ENCODE measurements at regions not wholly inside any gene's neighbourhood (a gene's known extent, or its start where the extent isn't known, plus 50 kb on each side); places are given as distances from the start of the nearest gene placed in this dataset.
A peak's percentile ranks its signal among the peaks of the same experiment; 100 is the strongest.

GRCh38 chr4:54929459-54929858, 195.9 kb downstream of the KDR start:
- no peak overlapping the region for H3K27ac Mint-ChIP-seq

GRCh38 chr4:54924891-54925290, 200.5 kb downstream of the KDR start:
- H3K9me3 Mint-ChIP-seq, result peaks cover 4% of the 10 kb centered on the region
- H3K4me3 Mint-ChIP-seq, result no peak overlapping the region
- DNase-seq (ENCODE audit: low spot score in 2 of 2), result no peak
- peaks cover 3% of the 10 kb centered on the region for H3K27me3 Mint-ChIP-seq
- H3K36me3 Mint-ChIP-seq, result no peaks in the 10 kb centered on the region
- no peaks in the 10 kb centered on the region for H3K4me1 Mint-ChIP-seq
- no peak overlapping the region for H3K27ac Mint-ChIP-seq
- no peak for ATAC-seq (ENCODE audit: low read depth)

More at GRCh38 chr4:54929459-54929858, 195.9 kb downstream of the KDR start:
- DNase-seq (ENCODE audit: low spot score in 2 of 2), result no peak
- H3K36me3 Mint-ChIP-seq, result no peaks in the 10 kb centered on the region
- no peaks in the 10 kb centered on the region for H3K4me1 Mint-ChIP-seq
- H3K4me3 Mint-ChIP-seq, result no peak overlapping the region
- H3K27me3 Mint-ChIP-seq, result peaks cover 2% of the 10 kb centered on the region
- no peak for ATAC-seq (ENCODE audit: low read depth)
- peaks cover 3% of the 10 kb centered on the region for H3K9me3 Mint-ChIP-seq

DNA sequence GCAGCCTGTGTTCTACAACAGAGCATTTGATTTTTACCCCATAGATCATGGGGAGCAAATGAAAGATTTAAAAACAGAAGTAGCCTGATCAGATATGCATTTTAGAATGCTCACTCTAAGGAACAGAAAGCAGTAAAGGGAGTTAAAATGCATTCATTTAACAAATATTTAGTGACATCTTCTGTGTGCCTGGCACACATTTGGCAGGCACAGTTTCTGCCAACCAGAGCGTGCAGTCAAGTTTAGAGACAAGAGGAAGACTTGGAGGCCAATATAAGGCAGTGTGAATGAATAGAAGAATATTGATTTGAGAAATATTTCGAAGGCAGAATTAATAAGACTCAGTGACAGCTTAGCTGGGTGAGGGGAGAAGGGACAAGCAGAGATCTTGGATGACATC, 210.1 kb downstream of the KDR start:
- H3K4me3 Mint-ChIP-seq, result no peak overlapping the region
- H3K9me3 Mint-ChIP-seq, result no peaks in the 10 kb centered on the region
- peaks cover 3% of the 10 kb centered on the region for H3K27me3 Mint-ChIP-seq
- ATAC-seq (ENCODE audit: low read depth), result no peak
- DNase-seq (ENCODE audit: low spot score in 2 of 2), result no peak
- no peak overlapping the region for H3K27ac Mint-ChIP-seq
- no peaks in the 10 kb centered on the region for H3K36me3 Mint-ChIP-seq
- no peaks in the 10 kb centered on the region for H3K4me1 Mint-ChIP-seq

DNA sequence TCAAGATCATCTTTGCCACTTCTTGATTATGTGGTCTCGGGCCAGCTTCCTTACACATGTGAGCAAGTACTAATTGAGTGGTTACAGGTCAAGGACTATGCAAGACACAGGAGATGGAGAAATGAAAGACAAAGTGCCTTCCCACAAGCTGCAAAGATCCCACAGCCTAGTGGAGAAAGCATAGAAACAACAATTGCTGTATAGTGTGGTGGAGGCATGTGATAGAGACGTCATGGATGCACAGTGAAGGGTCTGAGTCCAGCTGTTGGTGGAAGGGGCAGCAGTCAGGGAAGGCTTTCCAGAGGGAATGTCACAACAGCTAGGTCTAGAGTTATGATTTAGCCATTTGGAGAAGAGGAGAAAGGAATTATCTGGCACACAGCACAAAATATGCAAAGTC, 210.6 kb downstream of the KDR start:
- Mint-ChIP-seq H3K27me3 (peaks cover 3% of the 10 kb centered on the region), H3K36me3 (no peaks in the 10 kb centered on the region), H3K4me3 (no peak overlapping the region), H3K4me1 (no peaks in the 10 kb centered on the region), H3K9me3 (no peaks in the 10 kb centered on the region), H3K27ac (no peak overlapping the region)
- ATAC-seq (ENCODE audit: low read depth) (no peak), DNase-seq (ENCODE audit: low spot score in 2 of 2) (no peak)

- peaks cover 4% of the 10 kb centered on the region for H3K4me1 Mint-ChIP-seq
Measured at GRCh38 chr4:54913751-54914526, 211.5 kb downstream of the KDR start.

DNA sequence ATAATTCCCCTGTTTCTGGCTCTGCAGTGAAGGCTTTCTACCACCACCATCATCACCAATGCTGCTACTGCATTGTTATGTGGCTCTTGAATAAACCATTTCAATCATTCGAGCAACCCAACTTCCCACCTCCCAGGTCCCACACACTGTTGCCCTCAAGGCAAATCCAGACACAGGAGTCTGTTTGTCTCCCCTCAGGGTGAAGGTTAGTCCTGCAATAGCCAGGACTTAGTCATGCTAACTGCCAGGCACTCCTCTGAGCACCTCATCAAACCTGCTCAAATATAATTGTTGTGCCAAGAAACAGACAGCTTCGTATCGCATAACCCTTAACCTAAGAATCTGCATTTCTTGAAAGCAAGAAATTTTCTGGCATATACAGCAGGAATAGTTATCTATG, 213.2 kb downstream of the KDR start:
- Mint-ChIP-seq H3K36me3 (no peaks in the 10 kb centered on the region), H3K9me3 (peaks cover 4% of the 10 kb centered on the region), H3K4me3 (no peak overlapping the region), H3K4me1 (peaks cover 4% of the 10 kb centered on the region), H3K27me3 (no peaks in the 10 kb centered on the region), H3K27ac (no peak overlapping the region)
- ATAC-seq (ENCODE audit: low read depth) (no peak), DNase-seq (ENCODE audit: low spot score in 2 of 2) (no peak)

More at GRCh38 chr4:54913751-54914526, 211.5 kb downstream of the KDR start:
- Mint-ChIP-seq H3K4me3 (no peak overlapping the region), H3K36me3 (no peaks in the 10 kb centered on the region), H3K9me3 (no peaks in the 10 kb centered on the region), H3K27ac (no peak overlapping the region), H3K27me3 (peaks cover 3% of the 10 kb centered on the region)
- no peak for ATAC-seq (ENCODE audit: low read depth)
- DNase-seq (ENCODE audit: low spot score in 2 of 2), result no peak

DNA sequence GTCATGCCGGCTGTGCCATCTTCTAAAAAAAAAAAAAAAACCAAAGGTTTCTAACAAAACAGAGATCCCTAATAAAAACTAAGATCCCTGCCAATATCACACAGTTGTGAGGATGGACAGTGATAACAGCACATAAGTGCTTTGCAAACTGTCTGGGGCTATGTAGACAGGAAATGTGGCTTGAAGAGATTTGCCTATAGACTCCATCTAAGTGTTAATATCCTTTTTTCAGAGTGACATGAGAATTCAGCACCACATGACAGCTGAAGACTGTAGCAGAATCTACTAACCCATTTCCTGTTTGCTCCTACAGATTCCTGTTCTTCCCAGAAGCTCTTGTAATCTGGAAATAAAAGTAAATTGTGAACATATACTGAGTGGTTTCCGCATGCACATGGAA, 215.4 kb downstream of the KDR start:
- H3K4me3 Mint-ChIP-seq, result no peak overlapping the region
- H3K27me3 Mint-ChIP-seq, result no peaks in the 10 kb centered on the region
- no peaks in the 10 kb centered on the region for H3K36me3 Mint-ChIP-seq
- ATAC-seq (ENCODE audit: low read depth) (peak; percentile 46), DNase-seq (ENCODE audit: low spot score in 2 of 2) (no peak)
- H3K9me3 Mint-ChIP-seq, result peaks cover 8% of the 10 kb centered on the region
- no peak overlapping the region for H3K27ac Mint-ChIP-seq
- H3K4me1 Mint-ChIP-seq, result peaks cover 4% of the 10 kb centered on the region

DNA sequence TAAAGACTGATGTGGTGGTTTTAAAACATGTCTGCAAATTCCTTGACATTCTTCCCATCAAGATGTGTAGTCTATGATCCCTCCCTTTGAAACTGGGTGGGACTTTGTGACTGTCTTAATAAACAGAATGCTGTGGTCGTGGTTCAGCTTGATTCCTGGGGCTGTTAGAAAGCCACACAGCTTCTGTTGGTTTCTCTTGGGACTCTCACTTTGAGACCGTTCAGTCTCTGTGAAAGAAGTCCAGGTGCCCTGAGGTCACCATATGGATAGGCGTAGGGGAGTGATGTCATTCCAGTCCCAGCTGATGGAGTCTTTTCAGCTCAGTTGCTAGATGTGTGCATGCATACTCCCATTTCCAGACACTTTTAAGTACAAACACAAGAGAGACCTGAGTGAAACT, 216.6 kb downstream of the KDR start:
- no peak for DNase-seq (ENCODE audit: low spot score in 2 of 2)
- no peak overlapping the region for H3K4me3 Mint-ChIP-seq

DNA sequence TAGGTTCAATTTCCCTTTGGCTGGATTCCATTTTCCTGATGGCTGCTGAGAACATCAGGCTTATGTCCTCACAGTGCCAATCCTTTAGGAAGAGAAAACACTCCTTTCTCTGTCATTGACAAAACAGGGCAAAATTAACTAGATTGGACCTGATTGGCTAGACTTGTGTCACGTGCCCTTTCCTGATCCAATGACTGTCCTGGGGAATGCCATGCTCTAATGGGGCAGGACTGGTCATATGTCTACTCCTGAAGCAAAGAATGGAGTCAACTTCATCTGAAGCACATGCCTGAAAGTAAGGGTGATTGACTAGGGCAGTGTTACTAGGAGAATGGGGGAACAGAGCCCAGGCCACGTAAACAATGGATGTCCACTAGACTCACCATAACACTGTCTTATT, 220.4 kb downstream of the KDR start:
- H3K27me3 Mint-ChIP-seq, result no peaks in the 10 kb centered on the region
- no peak for DNase-seq (ENCODE audit: low spot score in 2 of 2)
- no peak overlapping the region for H3K27ac Mint-ChIP-seq
- no peak overlapping the region for H3K4me3 Mint-ChIP-seq
- H3K4me1 Mint-ChIP-seq, result peaks cover 4% of the 10 kb centered on the region
- no peak for ATAC-seq (ENCODE audit: low read depth)
- peaks cover 8% of the 10 kb centered on the region for H3K9me3 Mint-ChIP-seq
- H3K36me3 Mint-ChIP-seq, result no peaks in the 10 kb centered on the region

More for the DNA sequence above, 216.6 kb downstream of the KDR start:
- Mint-ChIP-seq H3K27me3 (no peaks in the 10 kb centered on the region), H3K36me3 (no peaks in the 10 kb centered on the region), H3K9me3 (peaks cover 8% of the 10 kb centered on the region), H3K4me1 (peaks cover 4% of the 10 kb centered on the region), H3K27ac (no peak overlapping the region)
- ATAC-seq (ENCODE audit: low read depth), result no peak

- Mint-ChIP-seq H3K27me3 (peaks cover 5% of the 10 kb centered on the region), H3K4me3 (no peak overlapping the region), H3K4me1 (no peaks in the 10 kb centered on the region), H3K36me3 (no peaks in the 10 kb centered on the region), H3K27ac (no peak overlapping the region), H3K9me3 (peaks cover 8% of the 10 kb centered on the region)
- no peak for DNase-seq (ENCODE audit: low spot score in 2 of 2)
- ATAC-seq (ENCODE audit: low read depth), result no peak
Measured at GRCh38 chr4:54902976-54903375, 222.4 kb downstream of the KDR start.

- H3K4me1 Mint-ChIP-seq, result no peaks in the 10 kb centered on the region
- H3K9me3 Mint-ChIP-seq, result peaks cover 4% of the 10 kb centered on the region
- no peak overlapping the region for H3K27ac Mint-ChIP-seq
- no peak overlapping the region for H3K4me3 Mint-ChIP-seq
- ATAC-seq (ENCODE audit: low read depth) (no peak), DNase-seq (ENCODE audit: low spot score in 2 of 2) (no peak)
- H3K27me3 Mint-ChIP-seq, result peaks cover 5% of the 10 kb centered on the region
- no peaks in the 10 kb centered on the region for H3K36me3 Mint-ChIP-seq
Measured at GRCh38 chr4:54902271-54902670, 223.1 kb downstream of the KDR start.

- no peak overlapping the region for H3K27ac Mint-ChIP-seq
- no peak for DNase-seq (ENCODE audit: low spot score in 2 of 2)
- no peak overlapping the region for H3K4me3 Mint-ChIP-seq
- no peaks in the 10 kb centered on the region for H3K4me1 Mint-ChIP-seq
- H3K27me3 Mint-ChIP-seq, result peaks cover 5% of the 10 kb centered on the region
- ATAC-seq (ENCODE audit: low read depth), result no peak
- H3K36me3 Mint-ChIP-seq, result no peaks in the 10 kb centered on the region
- H3K9me3 Mint-ChIP-seq, result peaks cover 1% of the 10 kb centered on the region
Measured at GRCh38 chr4:54901202-54901601, 224.2 kb downstream of the KDR start.

DNA sequence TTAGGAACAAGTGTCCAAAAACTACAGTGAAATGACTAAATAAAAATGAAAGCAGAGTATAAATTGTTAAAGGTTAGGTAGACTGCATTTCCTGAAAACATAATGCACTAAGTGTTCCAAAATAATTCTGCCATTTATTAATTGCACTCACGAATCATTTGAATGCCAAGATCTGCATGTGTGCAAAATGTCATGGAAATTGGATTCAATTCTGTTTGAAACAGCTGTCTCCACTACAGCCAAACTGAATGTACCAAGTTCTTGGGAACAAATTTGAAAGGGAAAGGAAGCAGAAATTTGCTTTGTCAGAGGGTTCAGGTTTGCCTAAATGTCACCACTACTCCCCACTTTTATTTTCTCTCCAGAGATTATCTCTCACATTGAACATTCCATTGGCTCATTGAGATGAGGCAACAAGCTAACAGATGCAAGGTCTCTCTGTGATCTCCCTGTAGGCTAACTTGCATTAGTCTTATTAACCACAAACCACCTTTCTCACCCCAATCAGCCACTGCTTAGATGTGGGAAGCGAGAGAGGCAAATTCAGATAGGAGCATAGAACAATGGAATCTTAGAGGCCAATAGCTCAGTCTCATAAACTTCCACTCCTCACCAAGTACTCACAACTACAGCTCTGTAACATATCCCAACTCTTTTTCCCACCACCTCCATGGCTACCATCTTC, 226.6 kb downstream of the KDR start:
- ATAC-seq (ENCODE audit: low read depth), result no peak
- DNase-seq (ENCODE audit: low spot score in 2 of 2), result no peak
- Mint-ChIP-seq H3K27ac (no peak overlapping the region), H3K27me3 (peaks cover 5% of the 10 kb centered on the region), H3K9me3 (no peaks in the 10 kb centered on the region), H3K4me3 (no peak overlapping the region), H3K4me1 (no peaks in the 10 kb centered on the region), H3K36me3 (no peaks in the 10 kb centered on the region)

- Mint-ChIP-seq H3K27ac (no peak overlapping the region), H3K9me3 (no peaks in the 10 kb centered on the region), H3K4me1 (no peaks in the 10 kb centered on the region), H3K4me3 (no peak overlapping the region), H3K36me3 (no peaks in the 10 kb centered on the region), H3K27me3 (peaks cover 5% of the 10 kb centered on the region)
- no peak for DNase-seq (ENCODE audit: low spot score in 2 of 2)
- ATAC-seq (ENCODE audit: low read depth), result no peak
Measured at GRCh38 chr4:54898056-54898562, 227.3 kb downstream of the KDR start.

Data from memory B cell (primary cell).